H1 (cell line): ENCODE measurements at regions not wholly inside any gene's neighbourhood (a gene's known extent, or its start where the extent isn't known, plus 50 kb on each side); places are given as distances from the start of the nearest gene placed in this dataset.

Experiments used
- CBX8 ChIP-seq: fragments of 300-800, 300-1000 bp; sonication (generic); IDR thresholded peaks from 2 replicates; pipeline ENCODE4 v1.7.1; 2016; ENCODE audit warnings: low read depth, low read length, borderline replicate concordance
- SP2 ChIP-seq: IDR thresholded peaks from 2 replicates; pipeline ENCODE4 v1.6.1; 2012; ENCODE audit warnings: mild to moderate bottlenecking, low read length, inconsistent platforms

DNA sequence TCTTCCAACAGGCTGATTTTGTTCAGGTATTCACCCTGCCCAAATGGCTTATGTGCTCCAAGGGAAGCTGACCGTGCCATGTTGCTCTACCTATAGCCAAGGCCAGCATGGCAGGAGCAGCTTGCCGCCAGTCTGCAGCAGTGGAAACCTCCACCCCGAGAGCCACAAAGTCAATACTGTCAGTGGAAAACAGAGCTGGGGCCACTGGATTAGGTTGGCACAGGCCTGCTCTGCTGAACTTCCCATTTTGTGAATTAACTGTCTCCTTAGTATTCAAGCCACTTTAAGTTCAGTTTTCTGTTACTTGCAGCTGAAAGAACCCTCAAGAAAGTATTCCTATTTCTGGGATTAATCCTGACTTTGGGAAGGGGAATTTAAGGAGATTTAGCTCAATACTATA lies 63.8 kb upstream of the XCR1 start (continued):
- TF ChIP-seq SP2, result no peak
- no peak for TF ChIP-seq CBX8
